Activated T-cell treated with anti-CD3 and anti-CD28 coated beads for 4 hours (primary cell): ENCODE measurements at regions not wholly inside any gene's neighbourhood (a gene's known extent, or its start where the extent isn't known, plus 50 kb on each side); places are given as distances from the start of the nearest gene placed in this dataset.

Experiments
- DNase-seq: peaks from one replicate; pipeline ENCODE4 v3.0.0-alpha.2; 2020

GRCh38 chrY:7169475-7169874, 257.9 kb upstream of the AMELY start:
- no peak for DNase-seq

- no peak for DNase-seq
Measured at GRCh38 chrY:7141477-7141876, 229.9 kb upstream of the AMELY start.
